HAP-1 (cell line): ENCODE measurements at regions not wholly inside any gene's neighbourhood (a gene's known extent, or its start where the extent isn't known, plus 50 kb on each side); places are given as distances from the start of the nearest gene placed in this dataset.

ENCODE experiments used
- DNase-seq, 2 experiments: peaks; one replicate each; pipeline ENCODE4 v3.0.0-alpha.2; 2016 to 2020; ENCODE audit warnings: low spot score in 2 of 2
- H3K27me3 ChIP-seq: fragments of 250-450 bp; sonication (Bioruptor Pico); 2 replicates; pipeline ENCODE4 v1.5.1; 2020; ENCODE audit warnings: low read depth, mild to moderate bottlenecking, moderate library complexity
- H3K36me3 ChIP-seq: fragments of 250-450 bp; sonication (Bioruptor Pico); replicated peaks from 2 replicates; pipeline ENCODE4 v1.5.1; 2020; ENCODE audit warnings: mild to moderate bottlenecking
- H3K4me1 ChIP-seq: fragments of 250-450 bp; sonication (Bioruptor Pico); 2 replicates; pipeline ENCODE4 v1.5.1; 2020; ENCODE audit warnings: mild to moderate bottlenecking
- H3K4me3 ChIP-seq: fragments of 250-450 bp; sonication (Bioruptor Pico); 2 replicates; pipeline ENCODE4 v1.5.1; 2020; ENCODE audit warnings: mild to moderate bottlenecking, moderate library complexity
- H3K9me3 ChIP-seq: fragments of 250-450 bp; sonication (Bioruptor Pico); 2 replicates; pipeline ENCODE4 v1.5.1; 2020; ENCODE audit warnings: mild to moderate bottlenecking, moderate library complexity
- in situ Hi-C: fragments of 300-500 bp; cut with MboI; formaldehyde crosslinking; loops from 3 replicates; pipeline ENCODE4 v1.14.3; 2020; ENCODE audit warnings: low sequenced_read_pairs, inconsistent platforms, mixed read lengths

- no peak for DNase-seq
- Histone ChIP-seq H3K4me1 (no peaks in the 10 kb centered on the region), H3K9me3 (no peaks in the 10 kb centered on the region), H3K27me3 (no peaks in the 10 kb centered on the region), H3K36me3 (no peaks in the 10 kb centered on the region), H3K4me3 (no peak overlapping the region)
- in situ Hi-C loops = no loop called here
These were observed 600.5 kb downstream of the NPHP4 start for GRCh38 chr1:5391725-5392124.

GRCh38 chr1:5390504-5390903 is 601.7 kb downstream of the NPHP4 start:
- Histone ChIP-seq H3K36me3 (no peaks in the 10 kb centered on the region), H3K9me3 (no peaks in the 10 kb centered on the region), H3K27me3 (no peaks in the 10 kb centered on the region), H3K4me1 (no peaks in the 10 kb centered on the region), H3K4me3 (no peak overlapping the region)
- no peak for DNase-seq
- in situ Hi-C loops = no loop called here

- no peaks in the 10 kb centered on the region for H3K4me1 ChIP-seq
- in situ Hi-C loops = no loop called here
- H3K4me3 ChIP-seq = no peak overlapping the region
- no peak for DNase-seq
- no peaks in the 10 kb centered on the region for H3K9me3 ChIP-seq
- H3K27me3 ChIP-seq = no peaks in the 10 kb centered on the region
- H3K36me3 ChIP-seq = no peaks in the 10 kb centered on the region
These were observed 602.9 kb downstream of the NPHP4 start for GRCh38 chr1:5389101-5389885.

- DNase-seq = no peak
- no peaks in the 10 kb centered on the region for H3K9me3 ChIP-seq
- in situ Hi-C loops = no loop called here
- H3K4me1 ChIP-seq = no peaks in the 10 kb centered on the region
- no peak overlapping the region for H3K4me3 ChIP-seq
- no peaks in the 10 kb centered on the region for H3K27me3 ChIP-seq
- no peaks in the 10 kb centered on the region for H3K36me3 ChIP-seq
These were observed 603.6 kb downstream of the NPHP4 start for GRCh38 chr1:5388622-5389021.

- in situ Hi-C loops = no loop called here
- Histone ChIP-seq H3K36me3 (no peaks in the 10 kb centered on the region), H3K4me1 (no peaks in the 10 kb centered on the region), H3K9me3 (no peaks in the 10 kb centered on the region), H3K27me3 (no peaks in the 10 kb centered on the region), H3K4me3 (no peak overlapping the region)
- no peak for DNase-seq
These were observed 605.9 kb downstream of the NPHP4 start for GRCh38 chr1:5386371-5386770.

GRCh38 chr1:5385956-5386355 is 606.3 kb downstream of the NPHP4 start:
- H3K4me1 ChIP-seq = no peaks in the 10 kb centered on the region
- no peaks in the 10 kb centered on the region for H3K27me3 ChIP-seq
- no peaks in the 10 kb centered on the region for H3K9me3 ChIP-seq
- in situ Hi-C loops = no loop called here
- no peak for DNase-seq
- no peak overlapping the region for H3K4me3 ChIP-seq
- no peaks in the 10 kb centered on the region for H3K36me3 ChIP-seq

- no peak for DNase-seq
- H3K36me3 ChIP-seq = no peaks in the 10 kb centered on the region
- no peaks in the 10 kb centered on the region for H3K27me3 ChIP-seq
- no peaks in the 10 kb centered on the region for H3K4me1 ChIP-seq
- no peaks in the 10 kb centered on the region for H3K9me3 ChIP-seq
- in situ Hi-C loops = no loop called here
- no peak overlapping the region for H3K4me3 ChIP-seq
These were observed 607.0 kb downstream of the NPHP4 start for GRCh38 chr1:5385096-5385799.

- in situ Hi-C loops = no loop called here
- no peak overlapping the region for H3K4me3 ChIP-seq
- H3K36me3 ChIP-seq = no peaks in the 10 kb centered on the region
- DNase-seq = no peak
- no peaks in the 10 kb centered on the region for H3K27me3 ChIP-seq
- H3K4me1 ChIP-seq = no peaks in the 10 kb centered on the region
- no peaks in the 10 kb centered on the region for H3K9me3 ChIP-seq
These were observed 610.7 kb downstream of the NPHP4 start for GRCh38 chr1:5381491-5381890.

- Histone ChIP-seq H3K27me3 (no peaks in the 10 kb centered on the region), H3K36me3 (no peaks in the 10 kb centered on the region), H3K9me3 (no peaks in the 10 kb centered on the region), H3K4me1 (no peaks in the 10 kb centered on the region), H3K4me3 (no peak overlapping the region)
- DNase-seq = no peak
- in situ Hi-C loops = no loop called here
These were observed 613.0 kb downstream of the NPHP4 start for GRCh38 chr1:5379176-5379759.

- Histone ChIP-seq H3K4me3 (no peak overlapping the region), H3K36me3 (no peaks in the 10 kb centered on the region), H3K4me1 (no peaks in the 10 kb centered on the region), H3K27me3 (no peaks in the 10 kb centered on the region), H3K9me3 (no peaks in the 10 kb centered on the region)
- no peak for DNase-seq
- in situ Hi-C loops = no loop called here
These were observed 615.5 kb downstream of the NPHP4 start for GRCh38 chr1:5376538-5377247.

GRCh38 chr1:5375481-5375880 is 616.7 kb downstream of the NPHP4 start:
- in situ Hi-C loops = no loop called here
- H3K27me3 ChIP-seq = no peaks in the 10 kb centered on the region
- no peaks in the 10 kb centered on the region for H3K4me1 ChIP-seq
- no peak for DNase-seq
- H3K4me3 ChIP-seq = no peak overlapping the region
- no peaks in the 10 kb centered on the region for H3K9me3 ChIP-seq
- no peaks in the 10 kb centered on the region for H3K36me3 ChIP-seq

GRCh38 chr1:5374192-5374591 is 618.0 kb downstream of the NPHP4 start:
- Histone ChIP-seq H3K4me3 (no peak overlapping the region), H3K4me1 (no peaks in the 10 kb centered on the region), H3K9me3 (no peaks in the 10 kb centered on the region), H3K27me3 (no peaks in the 10 kb centered on the region), H3K36me3 (no peaks in the 10 kb centered on the region)
- DNase-seq = no peak
- in situ Hi-C loops = no loop called here

- H3K4me1 ChIP-seq = no peaks in the 10 kb centered on the region
- DNase-seq = no peak
- no peaks in the 10 kb centered on the region for H3K9me3 ChIP-seq
- no peak overlapping the region for H3K4me3 ChIP-seq
- no peaks in the 10 kb centered on the region for H3K27me3 ChIP-seq
- no peaks in the 10 kb centered on the region for H3K36me3 ChIP-seq
- in situ Hi-C loops = no loop called here
These were observed 618.9 kb downstream of the NPHP4 start for GRCh38 chr1:5373281-5373680.

- Histone ChIP-seq H3K4me3 (no peak overlapping the region), H3K9me3 (no peaks in the 10 kb centered on the region), H3K27me3 (no peaks in the 10 kb centered on the region), H3K36me3 (no peaks in the 10 kb centered on the region), H3K4me1 (no peaks in the 10 kb centered on the region)
- in situ Hi-C loops = no loop called here
- no peak for DNase-seq
These were observed 621.0 kb downstream of the NPHP4 start for GRCh38 chr1:5371270-5371669.
